ENCODE measurements at regions not wholly inside any gene's neighbourhood (a gene's known extent, or its start where the extent isn't known, plus 50 kb on each side); places are given as distances from the start of the nearest gene placed in this dataset.

GRCh38 chr2:107068069-107068916 is 182.3 kb upstream of the ST6GAL2 start:
- H3K4me2 ChIP-seq (replicated peaks; ENCODE audit: low read depth, low read length, poor library complexity, severe bottlenecking): no peak overlapping the region
- Mint-ChIP-seq H3K4me1 (no peaks in the 10 kb centered on the region), H3K27me3 (no peaks in the 10 kb centered on the region), H3K9me3 (ENCODE audit: insufficient read depth) (no peaks in the 10 kb centered on the region), H3K27ac (no peak overlapping the region), H3K4me3 (no peak overlapping the region)
- intact Hi-C loops (cut with micrococcal nuclease): no loop called here
- H3K9ac ChIP-seq (ENCODE audit: low read length): no peak overlapping the region
- TF ChIP-seq CTCF (IDR thresholded peaks at IDR 0.05): no peak
- TF ChIP-seq EZH2 (IDR thresholded peaks at IDR 0.05; ENCODE audit: borderline replicate concordance, insufficient read depth, low read depth, low read length, poor library complexity, severe bottlenecking): no peak
- H3K79me2 ChIP-seq (ENCODE audit: control insufficient read depth, insufficient read depth, low read length): no peaks in the 10 kb centered on the region
- 88% methylated on average over 8 of the region's 11 CpGs for WGBS (ENCODE audit: insufficient coverage)
- H3K4me3 ChIP-seq (ENCODE audit: control extremely low read depth in 1 of 5, extremely low read depth in 1 of 5, insufficient read depth in 1 of 5, low read depth in 2 of 5, low read length in 4 of 5): no peak overlapping the region
- H3K36me3 ChIP-seq (replicated peaks in 1 of 2; ENCODE audit: control extremely low read depth in 1 of 2, control insufficient read depth in 1 of 2, extremely low read depth in 1 of 2, insufficient read depth in 2 of 2, low read length in 1 of 2): no peaks in the 10 kb centered on the region
- H3K4me1 ChIP-seq (ENCODE audit: control insufficient read depth in 2 of 2, insufficient read depth in 2 of 2, low read length in 2 of 2): no peaks in the 10 kb centered on the region
- no peak for DNase-seq
- no peaks in the 10 kb centered on the region for H3K9me3 ChIP-seq (ENCODE audit: control extremely low read depth in 1 of 3, control insufficient read depth in 2 of 3, insufficient read depth in 1 of 3, low read length in 2 of 3)
- ChIA-PET CTCF (no interaction called here), POLR2A (no interaction called here)
- no peak overlapping the region for H2AFZ ChIP-seq (ENCODE audit: insufficient read depth, low read depth, low read length, poor library complexity, severe bottlenecking)
- H3K27ac ChIP-seq (ENCODE audit: low read length in 2 of 2): no peak overlapping the region
- ATAC-seq (ENCODE audit: low read depth): no peak
- no peaks in the 10 kb centered on the region for H3K27me3 ChIP-seq (replicated peaks in 1 of 4; ENCODE audit: control extremely low read depth in 1 of 4, control insufficient read depth in 3 of 4, insufficient read depth in 4 of 4, low read length in 3 of 4)
- H4K20me1 ChIP-seq (ENCODE audit: control insufficient read depth, insufficient read depth, low read length, poor library complexity, severe bottlenecking): no peaks in the 10 kb centered on the region

- Histone ChIP-seq H3K9me3 (ENCODE audit: control extremely low read depth in 1 of 3, control insufficient read depth in 2 of 3, insufficient read depth in 1 of 3, low read length in 2 of 3) (no peaks in the 10 kb centered on the region), H3K27ac (ENCODE audit: low read length in 2 of 2) (no peak overlapping the region), H3K36me3 (replicated peaks in 1 of 2; ENCODE audit: control extremely low read depth in 1 of 2, control insufficient read depth in 1 of 2, extremely low read depth in 1 of 2, insufficient read depth in 2 of 2, low read length in 1 of 2) (no peaks in the 10 kb centered on the region), H3K4me3 (ENCODE audit: control extremely low read depth in 1 of 5, extremely low read depth in 1 of 5, insufficient read depth in 1 of 5, low read depth in 2 of 5, low read length in 4 of 5) (no peak overlapping the region), H3K79me2 (ENCODE audit: control insufficient read depth, insufficient read depth, low read length) (no peaks in the 10 kb centered on the region), H3K4me1 (ENCODE audit: control insufficient read depth in 2 of 2, insufficient read depth in 2 of 2, low read length in 2 of 2) (no peaks in the 10 kb centered on the region), H3K9ac (ENCODE audit: low read length) (no peak overlapping the region), H2AFZ (ENCODE audit: insufficient read depth, low read depth, low read length, poor library complexity, severe bottlenecking) (no peak overlapping the region), H3K4me2 (replicated peaks; ENCODE audit: low read depth, low read length, poor library complexity, severe bottlenecking) (no peak overlapping the region), H3K27me3 (replicated peaks in 1 of 4; ENCODE audit: control extremely low read depth in 1 of 4, control insufficient read depth in 3 of 4, insufficient read depth in 4 of 4, low read length in 3 of 4) (no peaks in the 10 kb centered on the region), H4K20me1 (ENCODE audit: control insufficient read depth, insufficient read depth, low read length, poor library complexity, severe bottlenecking) (no peaks in the 10 kb centered on the region)
- no peak overlapping the region for H3K27ac Mint-ChIP-seq
- H3K4me3 Mint-ChIP-seq: no peak overlapping the region
- no peaks in the 10 kb centered on the region for H3K9me3 Mint-ChIP-seq (ENCODE audit: insufficient read depth)
- intact Hi-C loops (cut with micrococcal nuclease): no loop called here
- ATAC-seq (ENCODE audit: low read depth) (no peak), DNase-seq (no peak)
- POLR2A ChIA-PET: no interaction called here
- TF ChIP-seq CTCF (IDR thresholded peaks at IDR 0.05) (no peak), EZH2 (IDR thresholded peaks at IDR 0.05; ENCODE audit: borderline replicate concordance, insufficient read depth, low read depth, low read length, poor library complexity, severe bottlenecking) (no peak)
- CTCF ChIA-PET: no interaction called here
- no CpG with 5 or more reads among the region's 2 CpGs for WGBS (ENCODE audit: insufficient coverage)
- no peaks in the 10 kb centered on the region for H3K27me3 Mint-ChIP-seq
- no peaks in the 10 kb centered on the region for H3K4me1 Mint-ChIP-seq
These were observed 183.9 kb upstream of the ST6GAL2 start for GRCh38 chr2:107069890-107070289.

All from B cell (primary cell).